SK-N-SH (cell line): ENCODE measurements at regions not wholly inside any gene's neighbourhood (a gene's known extent, or its start where the extent isn't known, plus 50 kb on each side); places are given as distances from the start of the nearest gene placed in this dataset.

Experiments used
- CTCF ChIP-seq: fragments of 200-600 bp; sonication (generic); IDR thresholded peaks from 2 replicates; pipeline ENCODE4 v1.6.1; 2017; ENCODE audit warnings: antibody characterized with exemption, mild to moderate bottlenecking, moderate library complexity
- FOXJ3 ChIP-seq: sonication (generic); formaldehyde crosslinking; IDR thresholded peaks from 2 replicates; pipeline ENCODE4 v1.5.1; 2020; ENCODE audit warnings: mild to moderate bottlenecking, missing genetic modification reagents
- GABPA ChIP-seq: IDR thresholded peaks from 2 replicates; pipeline ENCODE4 v1.4.0; 2012; ENCODE audit warnings: low read depth, mild to moderate bottlenecking
- MAX ChIP-seq: IDR thresholded peaks from 2 replicates; pipeline ENCODE4 v1.4.0; 2012; ENCODE audit warnings: low read depth
- NFIC ChIP-seq: IDR thresholded peaks from 2 replicates; pipeline ENCODE4 v1.4.0; 2012; ENCODE audit warnings: borderline replicate concordance
- RAD21 ChIP-seq: IDR thresholded peaks from 2 replicates; pipeline ENCODE4 v1.6.1; 2012; ENCODE audit warnings: mild to moderate bottlenecking, low read length
- SMC3 ChIP-seq: IDR thresholded peaks from 2 replicates; pipeline ENCODE4 v1.6.1; 2012; ENCODE audit warnings: low read depth, low read length, improper control_type of control experiment
- TAF1 ChIP-seq: IDR thresholded peaks from 2 replicates; pipeline ENCODE4 v1.6.1; 2012; ENCODE audit warnings: low read depth, mild to moderate bottlenecking, low read length, moderate library complexity, borderline replicate concordance

- no peak for TF ChIP-seq RAD21
- no peak for TF ChIP-seq TAF1
- TF ChIP-seq MAX = no peak
- no peak for TF ChIP-seq CTCF
- TF ChIP-seq NFIC = no peak
- TF ChIP-seq FOXJ3 (CRISPR knock-in tag) = no peak
- TF ChIP-seq GABPA = no peak
- TF ChIP-seq SMC3 = no peak
These were observed 314.5 kb upstream of the RASGEF1B start for GRCh38 chr4:81786063-81786763.
